Thoracic aorta (tissue), 2 donors: ENCODE measurements at regions not wholly inside any gene's neighbourhood (a gene's known extent, or its start where the extent isn't known, plus 50 kb on each side); places are given as distances from the start of the nearest gene placed in this dataset.

ENCODE experiments used
- ATAC-seq: fragments of 150-250 bp; one replicate; pipeline ENCODE4 v1.8.0; 2017; ENCODE audit warnings: low read depth; ENCODE audit not compliant: insufficient number of reproducible peaks, low FRiP score
- DNase-seq: peaks from one replicate; pipeline ENCODE4 v3.0.0-alpha.2; 2020; ENCODE audit warnings: low spot score
- H3K27ac ChIP-seq, 2 donors: fragments of 200-600 bp; sonication (generic); 1 replicate in 1 of 2; 2 replicates in 1 of 2; pipeline ENCODE4 v1.5.1; 2016; ENCODE audit warnings: mild to moderate bottlenecking in 2 of 2, moderate library complexity in 2 of 2
- H3K27me3 ChIP-seq: fragments of 200-600 bp; sonication (generic); replicated peaks from 2 replicates; pipeline ENCODE4 v1.6.0; 2016; ENCODE audit warnings: mild to moderate bottlenecking; ENCODE audit not compliant: insufficient read depth
- H3K36me3 ChIP-seq: fragments of 200-600 bp; sonication (generic); one replicate; pipeline ENCODE4 v1.5.1; 2016
- H3K4me1 ChIP-seq, 2 donors: fragments of 200-600 bp; sonication (generic); 1 replicate in 1 of 2; 2 replicates in 1 of 2; pipeline versions ENCODE4 v1.5.1 to v1.6.0; 2016; ENCODE audit warnings: low read depth in 2 of 2, mild to moderate bottlenecking in 1 of 2; ENCODE audit not compliant: control insufficient read depth in 1 of 2
- H3K4me3 ChIP-seq: fragments of 200-600 bp; sonication (generic); 2 replicates; pipeline ENCODE4 v1.5.1; 2016; ENCODE audit warnings: mild to moderate bottlenecking
- H3K9me3 ChIP-seq: fragments of 200-600 bp; sonication (generic); 2 replicates; pipeline ENCODE4 v1.5.1; 2016
- TF ChIP-seq, protein P1 (sequence below): fragments of 200-600 bp; sonication (generic); IDR thresholded peaks from one replicate; pipeline ENCODE4 v1.5.1; 2019; ENCODE audit warnings: antibody characterized with exemption

DNA sequence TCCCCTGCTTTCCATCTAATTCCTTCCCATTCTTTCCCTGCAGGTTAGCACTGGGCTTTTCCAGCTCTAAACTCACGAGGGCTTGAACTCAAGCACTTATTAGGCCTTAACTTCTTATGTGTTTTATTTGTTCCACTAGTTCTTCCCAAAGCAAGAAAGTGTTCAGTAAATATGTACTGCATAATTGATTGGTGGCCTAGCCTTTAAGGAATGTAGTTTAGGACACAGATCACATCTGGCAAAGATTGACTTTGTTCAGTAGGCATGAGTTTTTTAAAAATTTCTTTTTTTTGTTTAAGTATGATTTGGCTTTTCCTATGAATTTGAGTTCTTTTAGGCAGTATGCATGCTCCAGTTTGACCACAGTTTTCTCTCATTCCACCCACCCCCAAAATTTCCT lies 285.2 kb downstream of the NPR3 start:
- Histone ChIP-seq H3K27me3 (no peaks in the 10 kb centered on the region), H3K27ac (no peak overlapping the region), H3K4me3 (no peak overlapping the region), H3K4me1 (no peaks in the 10 kb centered on the region), H3K9me3 (no peaks in the 10 kb centered on the region), H3K36me3 (no peaks in the 10 kb centered on the region)
- no peak for ATAC-seq
- TF ChIP-seq, protein P1, sequence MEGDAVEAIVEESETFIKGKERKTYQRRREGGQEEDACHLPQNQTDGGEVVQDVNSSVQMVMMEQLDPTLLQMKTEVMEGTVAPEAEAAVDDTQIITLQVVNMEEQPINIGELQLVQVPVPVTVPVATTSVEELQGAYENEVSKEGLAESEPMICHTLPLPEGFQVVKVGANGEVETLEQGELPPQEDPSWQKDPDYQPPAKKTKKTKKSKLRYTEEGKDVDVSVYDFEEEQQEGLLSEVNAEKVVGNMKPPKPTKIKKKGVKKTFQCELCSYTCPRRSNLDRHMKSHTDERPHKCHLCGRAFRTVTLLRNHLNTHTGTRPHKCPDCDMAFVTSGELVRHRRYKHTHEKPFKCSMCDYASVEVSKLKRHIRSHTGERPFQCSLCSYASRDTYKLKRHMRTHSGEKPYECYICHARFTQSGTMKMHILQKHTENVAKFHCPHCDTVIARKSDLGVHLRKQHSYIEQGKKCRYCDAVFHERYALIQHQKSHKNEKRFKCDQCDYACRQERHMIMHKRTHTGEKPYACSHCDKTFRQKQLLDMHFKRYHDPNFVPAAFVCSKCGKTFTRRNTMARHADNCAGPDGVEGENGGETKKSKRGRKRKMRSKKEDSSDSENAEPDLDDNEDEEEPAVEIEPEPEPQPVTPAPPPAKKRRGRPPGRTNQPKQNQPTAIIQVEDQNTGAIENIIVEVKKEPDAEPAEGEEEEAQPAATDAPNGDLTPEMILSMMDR, result no peak
- DNase-seq, result no peak

DNA sequence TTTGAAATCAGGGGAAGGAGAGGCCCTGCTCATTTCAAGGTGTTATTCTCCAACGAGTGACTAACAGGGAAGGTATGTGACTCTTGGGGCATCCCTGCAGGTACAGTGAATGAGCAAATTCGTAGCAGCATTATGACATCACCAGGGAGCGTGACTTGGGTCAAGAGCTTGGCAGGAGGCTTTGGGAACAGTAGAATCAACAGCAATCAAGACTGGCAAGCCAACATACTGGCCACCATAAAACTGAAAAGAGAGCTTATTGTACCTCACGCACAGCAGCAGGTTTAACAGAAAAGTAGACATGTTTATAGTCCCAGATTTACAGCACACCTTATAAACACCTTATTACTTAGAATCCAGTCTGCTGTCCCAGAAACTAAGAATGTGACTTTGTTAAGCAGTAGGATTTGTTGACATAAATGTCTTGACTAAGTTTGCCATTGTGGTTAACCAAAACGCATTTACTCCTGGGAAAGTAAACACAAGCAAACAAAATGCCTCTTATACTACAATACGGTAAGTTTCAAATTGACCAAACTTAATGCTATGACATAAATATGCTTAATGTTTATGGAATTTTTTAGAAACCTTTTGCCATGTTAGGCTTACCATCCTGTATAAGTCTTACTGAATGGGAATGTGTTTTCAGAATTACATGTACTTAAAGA lies 297.8 kb downstream of the NPR3 start:
- ATAC-seq (no peak), DNase-seq (no peak)
- Histone ChIP-seq H3K36me3 (no peaks in the 10 kb centered on the region), H3K9me3 (peaks cover 5% of the 10 kb centered on the region), H3K27me3 (no peaks in the 10 kb centered on the region), H3K27ac (no peak overlapping the region), H3K4me3 (no peak overlapping the region), H3K4me1 (no peaks in the 10 kb centered on the region)
- TF ChIP-seq, protein P1, result no peak

DNA sequence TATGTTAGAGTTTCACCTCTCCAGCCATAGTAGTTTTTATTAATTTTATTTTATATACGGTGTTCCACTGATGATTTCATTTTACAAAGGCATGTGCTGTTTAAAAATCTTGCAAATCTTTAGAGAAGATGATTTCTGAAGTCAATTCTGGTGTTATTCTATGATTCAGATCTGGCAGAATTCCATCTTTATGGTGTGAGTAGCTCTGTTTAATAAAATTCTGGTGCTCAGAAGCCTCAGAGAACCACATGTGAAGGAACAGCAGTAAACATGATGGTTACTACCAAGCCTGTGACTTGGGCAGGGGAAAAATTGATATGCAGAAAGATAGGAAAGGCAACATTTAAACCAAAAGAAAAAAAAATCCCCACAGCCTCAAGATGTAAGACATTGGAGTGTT lies 299.7 kb downstream of the NPR3 start:
- H3K27ac ChIP-seq, result no peak overlapping the region
- H3K27me3 ChIP-seq, result no peaks in the 10 kb centered on the region
- no peak overlapping the region for H3K4me3 ChIP-seq
- ATAC-seq (no peak), DNase-seq (no peak)
- TF ChIP-seq, protein P1, result no peak
- H3K9me3 ChIP-seq, result peaks cover 5% of the 10 kb centered on the region
- no peaks in the 10 kb centered on the region for H3K4me1 ChIP-seq
- H3K36me3 ChIP-seq, result no peaks in the 10 kb centered on the region

DNA sequence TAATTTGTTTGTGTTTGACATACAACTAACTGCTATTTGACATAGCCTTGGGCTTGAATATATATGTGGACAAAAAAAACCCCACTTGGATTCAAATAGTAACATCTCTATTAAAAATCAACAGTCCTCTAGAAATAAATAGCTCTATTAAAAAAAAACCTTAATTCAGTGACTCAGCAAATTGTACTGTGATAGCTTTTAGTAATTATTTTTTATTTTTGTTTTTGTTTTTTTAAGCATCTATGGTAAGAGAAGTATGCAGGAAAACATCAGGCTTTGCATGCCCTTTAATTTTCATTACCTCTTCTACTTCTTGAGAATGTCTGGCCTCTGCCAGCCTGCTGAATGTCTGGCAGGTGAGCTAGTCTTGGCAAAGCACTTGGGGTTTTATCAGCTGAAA lies 300.7 kb downstream of the NPR3 start:
- no peaks in the 10 kb centered on the region for H3K27me3 ChIP-seq
- no peak overlapping the region for H3K4me3 ChIP-seq
- TF ChIP-seq, protein P1, result no peak
- no peaks in the 10 kb centered on the region for H3K36me3 ChIP-seq
- no peaks in the 10 kb centered on the region for H3K4me1 ChIP-seq
- no peak for DNase-seq
- peaks cover 5% of the 10 kb centered on the region for H3K9me3 ChIP-seq
- ATAC-seq, result no peak
- no peak overlapping the region for H3K27ac ChIP-seq

DNA sequence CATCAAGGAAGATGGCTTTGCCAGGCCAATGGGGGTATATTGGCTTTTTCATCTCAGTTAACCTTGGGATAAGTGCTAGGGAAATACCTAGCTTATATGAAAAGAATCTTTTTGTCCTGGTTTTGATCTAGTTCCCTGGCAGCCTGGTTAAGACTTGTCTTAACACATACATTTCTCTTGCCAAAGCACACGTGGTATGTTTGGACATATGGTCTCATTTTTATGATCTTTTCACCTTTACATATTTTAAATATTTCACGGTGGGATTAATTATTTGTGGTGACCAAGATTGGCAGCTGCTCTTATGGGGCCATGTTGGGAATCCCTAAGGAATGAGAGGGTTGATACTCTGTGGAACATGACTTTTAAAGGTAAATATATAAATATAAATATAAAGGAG lies 312.5 kb downstream of the NPR3 start:
- no peaks in the 10 kb centered on the region for H3K9me3 ChIP-seq
- no peaks in the 10 kb centered on the region for H3K36me3 ChIP-seq
- no peaks in the 10 kb centered on the region for H3K27me3 ChIP-seq
- TF ChIP-seq, protein P1, result no peak
- no peak for DNase-seq
- no peak for ATAC-seq
- H3K27ac ChIP-seq, result no peak overlapping the region
- no peaks in the 10 kb centered on the region for H3K4me1 ChIP-seq
- no peak overlapping the region for H3K4me3 ChIP-seq
